Naive thymus-derived CD4-positive, alpha-beta T cell (primary cell): ENCODE measurements at regions not wholly inside any gene's neighbourhood (a gene's known extent, or its start where the extent isn't known, plus 50 kb on each side); places are given as distances from the start of the nearest gene placed in this dataset.

Experiments
- ATAC-seq: fragments of 150-1000 bp; cut with Tn5 transposase; 2 replicates; pipeline ENCODE4 v1.10.0; 2021; ENCODE audit warnings: mild to moderate bottlenecking, moderate library complexity
- CTCF ChIA-PET: fragments of 350-600 bp; sonication (Branson Sonifier 250); formaldehyde crosslinking; loops from one replicate; lab custom pipeline; 2021; ENCODE audit warnings: antibody characterized with exemption; lab: Charles Lee
- POLR2A ChIA-PET: fragments of 350-600 bp; sonication (Branson Sonifier 250); formaldehyde crosslinking; loops from one replicate; lab custom pipeline; 2021; ENCODE audit warnings: antibody characterized with exemption, inconsistent platforms; lab: Charles Lee
- DNase-seq, 9 donors: peaks; one replicate each; pipeline versions ENCODE4 v3.0.0 to v3.0.0-alpha.2; 2020 to 2022; ENCODE audit warnings: mixed read lengths in 1 of 9
- H3K27ac ChIP-seq: one replicate; pipeline ENCODE4 v1.7.0; 2013; ENCODE audit warnings: mild to moderate bottlenecking, low read depth, low read length, moderate library complexity
- H3K27me3 ChIP-seq, 2 donors: one replicate each; pipeline ENCODE4 v1.7.0; 2013; ENCODE audit warnings: low read length in 2 of 2, mild to moderate bottlenecking in 2 of 2, moderate library complexity in 2 of 2; ENCODE audit not compliant: control insufficient read depth in 2 of 2, insufficient read depth in 2 of 2
- H3K36me3 ChIP-seq, 3 experiments: 1 replicate in 2 of 3; 2 replicates in 1 of 3; pipeline ENCODE4 v1.7.0; 2013; ENCODE audit warnings: low read length in 3 of 3, mild to moderate bottlenecking in 3 of 3, moderate library complexity in 1 of 3; ENCODE audit not compliant: insufficient read depth in 3 of 3, control insufficient read depth in 2 of 3
- H3K4me1 ChIP-seq, 2 donors: one replicate each; pipeline ENCODE4 v1.7.0; 2013; ENCODE audit warnings: low read length in 2 of 2, mild to moderate bottlenecking in 2 of 2, moderate library complexity in 1 of 2; ENCODE audit not compliant: control insufficient read depth in 2 of 2, insufficient read depth in 2 of 2
- H3K4me3 ChIP-seq: 2 replicates; pipeline ENCODE4 v1.7.0; 2013; ENCODE audit warnings: mild to moderate bottlenecking, low read length
- H3K9me3 ChIP-seq, 3 experiments: 1 replicate in 2 of 3; 2 replicates in 1 of 3; pipeline ENCODE4 v1.7.0; 2013; ENCODE audit warnings: low read length in 3 of 3; ENCODE audit not compliant: control insufficient read depth in 2 of 3
- H3K27ac Mint-ChIP-seq, 9 donors: one replicate each; pipeline ENCODE4 v1.8.0; 2020 to 2022; ENCODE audit warnings: mixed read lengths in 9 of 9, mild to moderate bottlenecking in 8 of 9, moderate library complexity in 5 of 9, inconsistent platforms in 2 of 9
- H3K27me3 Mint-ChIP-seq, 5 donors: one replicate each; pipeline ENCODE4 v1.8.0; 2021 to 2022; ENCODE audit warnings: mixed read lengths in 5 of 5, mild to moderate bottlenecking in 1 of 5
- H3K36me3 Mint-ChIP-seq, 5 donors: one replicate each; pipeline ENCODE4 v1.8.0; 2020 to 2022; ENCODE audit warnings: mixed read lengths in 5 of 5, mild to moderate bottlenecking in 3 of 5, inconsistent platforms in 1 of 5
- H3K4me1 Mint-ChIP-seq, 7 donors: one replicate each; pipeline ENCODE4 v1.8.0; 2020 to 2022; ENCODE audit warnings: mixed read lengths in 7 of 7, mild to moderate bottlenecking in 3 of 7, inconsistent platforms in 1 of 7
- H3K4me3 Mint-ChIP-seq, 10 donors: one replicate each; pipeline ENCODE4 v1.8.0; 2020 to 2022; ENCODE audit warnings: mild to moderate bottlenecking in 10 of 10, mixed read lengths in 10 of 10, moderate library complexity in 6 of 10, inconsistent platforms in 2 of 10
- H3K9me3 Mint-ChIP-seq, 11 donors: one replicate each; pipeline ENCODE4 v1.8.0; 2020 to 2022; ENCODE audit warnings: mixed read lengths in 11 of 11, mild to moderate bottlenecking in 4 of 11, inconsistent platforms in 1 of 11, moderate library complexity in 1 of 11
- intact Hi-C, 2 donors: fragments of 100-400 bp; cut with micrococcal nuclease; formaldehyde crosslinking; loops; one replicate each; pipeline ENCODE4 v1.15.1; 2023

DNA sequence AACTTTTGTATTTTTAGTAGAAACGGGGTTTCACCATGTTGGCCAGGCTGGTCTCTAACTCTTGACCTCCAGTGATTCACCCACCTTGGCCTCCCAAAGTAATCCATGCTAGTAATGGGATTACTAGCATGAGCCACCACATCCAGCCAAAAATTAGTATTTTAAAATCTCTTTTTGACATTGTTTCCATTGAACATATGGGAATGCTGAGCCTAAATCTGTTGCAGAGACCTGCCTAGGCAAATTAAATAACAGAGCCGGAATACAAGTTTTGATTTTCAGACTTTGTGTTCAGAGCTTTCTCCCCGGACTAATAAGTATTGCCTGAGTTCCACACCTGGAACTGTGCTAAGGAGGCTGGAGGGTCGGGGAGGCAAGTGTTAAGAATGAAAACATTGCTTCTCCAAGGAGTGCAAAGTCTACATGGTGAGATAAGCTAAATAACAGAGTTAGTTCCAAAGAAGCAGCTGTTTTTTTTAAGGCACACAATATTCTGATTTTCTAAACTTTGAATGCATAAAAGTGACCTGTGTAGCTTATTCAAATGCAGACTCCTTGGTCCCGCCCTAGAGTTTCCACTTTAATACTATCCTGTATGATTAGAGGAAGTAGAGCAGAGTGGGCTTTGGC, 150.6 kb upstream of the CELF4 start:
- intact Hi-C loops, result no loop called here
- peaks cover 0 to 6% (median 0%) of the 10 kb centered on the region in 5 donors for H3K27me3 Mint-ChIP-seq
- H3K4me1 Mint-ChIP-seq, result no peaks in the 10 kb centered on the region
- POLR2A ChIA-PET, result no interaction called here
- H3K27ac ChIP-seq, result no peak overlapping the region
- no peaks in the 10 kb centered on the region for H3K36me3 ChIP-seq
- H3K9me3 ChIP-seq, result no peaks in the 10 kb centered on the region
- no peaks in the 10 kb centered on the region for H3K36me3 Mint-ChIP-seq
- H3K4me1 ChIP-seq, result no peaks in the 10 kb centered on the region
- H3K27me3 ChIP-seq, result no peaks in the 10 kb centered on the region
- no peak overlapping the region for H3K4me3 Mint-ChIP-seq
- CTCF ChIA-PET, result no interaction called here
- H3K27ac Mint-ChIP-seq, result no peak overlapping the region
- peaks cover 0 to 10% (median 0%) of the 10 kb centered on the region in 11 donors for H3K9me3 Mint-ChIP-seq
- no peak for DNase-seq
- no peak overlapping the region for H3K4me3 ChIP-seq
- no peak for ATAC-seq

DNA sequence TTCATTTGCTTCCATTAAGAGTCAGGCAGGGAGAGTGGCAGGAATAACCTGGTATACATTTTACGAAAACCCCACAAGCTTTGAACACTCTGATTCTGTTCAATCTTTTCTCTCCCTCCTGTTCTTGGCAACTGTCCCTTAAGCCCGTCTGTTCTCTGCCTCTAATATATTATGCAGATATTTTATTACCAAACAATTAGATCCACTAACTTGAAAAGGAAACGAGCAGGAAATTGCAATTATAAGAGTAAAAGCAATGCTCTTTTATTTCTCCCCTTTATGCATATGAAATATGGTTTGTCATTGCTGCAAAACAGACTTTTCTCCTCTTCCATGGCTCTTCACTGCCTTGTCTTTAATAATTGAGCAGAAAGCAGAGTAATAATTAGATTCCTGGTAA, 149.1 kb upstream of the CELF4 start:
- Histone ChIP-seq H3K36me3 (no peaks in the 10 kb centered on the region), H3K27me3 (no peaks in the 10 kb centered on the region), H3K9me3 (no peaks in the 10 kb centered on the region), H3K4me1 (no peaks in the 10 kb centered on the region), H3K27ac (no peak overlapping the region), H3K4me3 (no peak overlapping the region)
- intact Hi-C loops, result no loop called here
- H3K27ac Mint-ChIP-seq, result no peak overlapping the region
- CTCF ChIA-PET, result no interaction called here
- no peak for ATAC-seq
- no peak overlapping the region for H3K4me3 Mint-ChIP-seq
- no peaks in the 10 kb centered on the region for H3K36me3 Mint-ChIP-seq
- no peak for DNase-seq
- POLR2A ChIA-PET, result no interaction called here
- peaks cover 0 to 6% (median 0%) of the 10 kb centered on the region in 5 donors for H3K27me3 Mint-ChIP-seq
- no peaks in the 10 kb centered on the region for H3K4me1 Mint-ChIP-seq
- peaks cover 0 to 10% (median 0%) of the 10 kb centered on the region in 11 donors for H3K9me3 Mint-ChIP-seq

- CTCF ChIA-PET, result no interaction called here
Measured at GRCh38 chr18:37712776-37713175, 147.2 kb upstream of the CELF4 start.

GRCh38 chr18:37711766-37712505, 146.3 kb upstream of the CELF4 start:
- Histone ChIP-seq H3K9me3 (no peaks in the 10 kb centered on the region), H3K36me3 (no peaks in the 10 kb centered on the region), H3K4me1 (no peaks in the 10 kb centered on the region), H3K27me3 (no peaks in the 10 kb centered on the region), H3K27ac (no peak overlapping the region), H3K4me3 (no peak overlapping the region)
- POLR2A ChIA-PET, result no interaction called here
- H3K27ac Mint-ChIP-seq, result no peak overlapping the region
- no peaks in the 10 kb centered on the region for H3K27me3 Mint-ChIP-seq
- peaks cover 0 to 10% (median 0%) of the 10 kb centered on the region in 11 donors for H3K9me3 Mint-ChIP-seq
- CTCF ChIA-PET, result no interaction called here
- H3K4me3 Mint-ChIP-seq, result no peak overlapping the region
- no peaks in the 10 kb centered on the region for H3K36me3 Mint-ChIP-seq
- intact Hi-C loops, result no loop called here
- H3K4me1 Mint-ChIP-seq, result no peaks in the 10 kb centered on the region
- DNase-seq, result no peak
- no peak for ATAC-seq

More at GRCh38 chr18:37712776-37713175, 147.2 kb upstream of the CELF4 start:
- no peaks in the 10 kb centered on the region for H3K4me1 ChIP-seq
- H3K4me3 Mint-ChIP-seq, result no peak overlapping the region
- no peaks in the 10 kb centered on the region for H3K36me3 Mint-ChIP-seq
- no peaks in the 10 kb centered on the region for H3K27me3 ChIP-seq
- DNase-seq (no peak), ATAC-seq (no peak)
- H3K9me3 Mint-ChIP-seq, result peaks cover 0 to 10% (median 0%) of the 10 kb centered on the region in 11 donors
- no peaks in the 10 kb centered on the region for H3K9me3 ChIP-seq
- H3K4me1 Mint-ChIP-seq, result no peaks in the 10 kb centered on the region
- no peak overlapping the region for H3K27ac Mint-ChIP-seq
- H3K36me3 ChIP-seq, result no peaks in the 10 kb centered on the region
- POLR2A ChIA-PET, result no interaction called here
- intact Hi-C loops, result no loop called here
- H3K4me3 ChIP-seq, result no peak overlapping the region
- H3K27ac ChIP-seq, result no peak overlapping the region
- peaks cover 0 to 6% (median 0%) of the 10 kb centered on the region in 5 donors for H3K27me3 Mint-ChIP-seq

- H3K27ac Mint-ChIP-seq, result no peak overlapping the region
- H3K27ac ChIP-seq, result no peak overlapping the region
- ChIA-PET CTCF (no interaction called here), POLR2A (no interaction called here)
- ATAC-seq, result no peak
- no peaks in the 10 kb centered on the region for H3K4me1 ChIP-seq
- no peaks in the 10 kb centered on the region for H3K4me1 Mint-ChIP-seq
- no peaks in the 10 kb centered on the region for H3K27me3 ChIP-seq
- DNase-seq, result no peak
- intact Hi-C loops, result no loop called here
- H3K9me3 Mint-ChIP-seq, result peaks cover 0 to 10% (median 0%) of the 10 kb centered on the region in 11 donors
- H3K36me3 Mint-ChIP-seq, result no peaks in the 10 kb centered on the region
- no peaks in the 10 kb centered on the region for H3K27me3 Mint-ChIP-seq
- H3K4me3 Mint-ChIP-seq, result no peak overlapping the region
- no peaks in the 10 kb centered on the region for H3K36me3 ChIP-seq
- H3K9me3 ChIP-seq, result no peaks in the 10 kb centered on the region
- no peak overlapping the region for H3K4me3 ChIP-seq
Measured at GRCh38 chr18:37710726-37711125, 145.1 kb upstream of the CELF4 start.

DNA sequence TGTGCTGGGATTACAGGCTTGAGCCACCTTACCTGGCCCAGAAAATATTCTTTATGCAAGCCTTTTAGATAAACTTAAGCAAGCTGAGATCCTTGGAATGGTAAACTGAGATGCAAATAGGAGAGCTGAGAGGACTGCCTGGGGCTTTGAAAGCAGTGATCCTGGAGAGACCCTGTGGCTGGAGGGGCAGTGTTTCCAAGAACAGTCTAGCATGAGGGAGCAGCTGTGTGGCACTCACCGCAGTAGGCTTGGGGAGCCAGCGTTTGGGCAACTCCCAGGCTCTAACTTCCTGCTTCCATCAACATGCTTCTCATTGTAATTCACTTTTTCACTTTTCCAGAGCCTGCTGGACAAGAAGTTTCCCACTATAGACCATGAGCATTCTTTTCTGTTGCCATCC, 144.1 kb upstream of the CELF4 start:
- H3K4me1 Mint-ChIP-seq, result no peaks in the 10 kb centered on the region
- POLR2A ChIA-PET, result no interaction called here

GRCh38 chr18:37705016-37705415, 139.4 kb upstream of the CELF4 start:
- Histone ChIP-seq H3K4me3 (no peak overlapping the region), H3K36me3 (no peaks in the 10 kb centered on the region), H3K27ac (no peak overlapping the region), H3K27me3 (no peaks in the 10 kb centered on the region), H3K9me3 (no peaks in the 10 kb centered on the region), H3K4me1 (no peaks in the 10 kb centered on the region)
- no peaks in the 10 kb centered on the region for H3K36me3 Mint-ChIP-seq
- H3K4me3 Mint-ChIP-seq, result no peak overlapping the region
- DNase-seq (no peak), ATAC-seq (no peak)
- CTCF ChIA-PET, result no interaction called here
- H3K27me3 Mint-ChIP-seq, result no peaks in the 10 kb centered on the region
- no peak overlapping the region for H3K27ac Mint-ChIP-seq
- peaks cover 0 to 4% (median 0%) of the 10 kb centered on the region in 11 donors for H3K9me3 Mint-ChIP-seq
- POLR2A ChIA-PET, result no interaction called here
- intact Hi-C loops, result no loop called here
- no peaks in the 10 kb centered on the region for H3K4me1 Mint-ChIP-seq

More for the DNA sequence above, 144.1 kb upstream of the CELF4 start:
- no peak overlapping the region for H3K27ac Mint-ChIP-seq
- H3K27me3 Mint-ChIP-seq, result no peaks in the 10 kb centered on the region
- intact Hi-C loops, result no loop called here
- DNase-seq (no peak), ATAC-seq (no peak)
- Histone ChIP-seq H3K4me1 (no peaks in the 10 kb centered on the region), H3K4me3 (no peak overlapping the region), H3K27me3 (no peaks in the 10 kb centered on the region), H3K27ac (no peak overlapping the region), H3K36me3 (no peaks in the 10 kb centered on the region), H3K9me3 (no peaks in the 10 kb centered on the region)
- CTCF ChIA-PET, result no interaction called here
- peaks cover 0 to 6% (median 0%) of the 10 kb centered on the region in 11 donors for H3K9me3 Mint-ChIP-seq
- H3K4me3 Mint-ChIP-seq, result no peak overlapping the region
- H3K36me3 Mint-ChIP-seq, result no peaks in the 10 kb centered on the region
